AG09309 (cell line): ENCODE measurements at regions not wholly inside any gene's neighbourhood (a gene's known extent, or its start where the extent isn't known, plus 50 kb on each side); places are given as distances from the start of the nearest gene placed in this dataset.
"Not testable (repeated sequence)": the region's sequence is repeated elsewhere in the genome, so short reads cannot be mapped to it uniquely, and the experiment has no call there.

Experiments used
- DNase-seq: peaks from one replicate; pipeline ENCODE4 v3.0.0-alpha.2; 2010; ENCODE audit warnings: low read depth
- H3K4me3 ChIP-seq: 2 replicates; pipeline ENCODE4 v1.5.1; 2011; ENCODE audit warnings: mild to moderate bottlenecking, low read depth, low read length, moderate library complexity; ENCODE audit not compliant: control insufficient read depth
- CTCF ChIP-seq: IDR thresholded peaks from 2 replicates; pipeline ENCODE4 v1.5.1; 2011; ENCODE audit warnings: mild to moderate bottlenecking, low read depth, low read length, inconsistent platforms; ENCODE audit not compliant: insufficient read depth, control insufficient read depth; ENCODE audit errors: missing control alignments

- no peak for TF ChIP-seq CTCF
- DNase-seq: no peak
- no peak overlapping the region for H3K4me3 ChIP-seq
These were observed 1265.1 kb downstream of the CDH8 start for GRCh38 chr16:60771138-60771537.

DNA sequence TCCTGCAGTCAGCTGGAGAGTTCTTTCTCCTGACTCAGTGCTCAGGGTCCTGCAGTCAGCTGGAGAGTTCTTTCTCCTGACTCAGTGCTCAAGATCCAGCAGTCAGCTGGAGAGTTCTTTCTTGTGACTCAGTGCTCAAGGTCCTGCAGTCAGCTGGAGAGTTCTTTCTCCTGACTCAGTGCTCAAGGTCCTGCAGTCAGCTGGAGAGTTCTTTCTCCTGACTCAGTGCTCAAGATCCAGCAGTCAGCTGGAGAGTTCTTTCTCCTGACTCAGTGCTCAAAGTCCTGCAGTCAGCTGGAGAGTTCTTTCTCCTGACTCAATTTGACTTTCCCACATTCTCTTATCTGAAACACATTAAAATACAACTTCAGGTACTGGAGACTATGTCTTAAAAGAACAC, 1265.9 kb downstream of the CDH8 start:
- DNase-seq: not testable (repeated sequence)

DNA sequence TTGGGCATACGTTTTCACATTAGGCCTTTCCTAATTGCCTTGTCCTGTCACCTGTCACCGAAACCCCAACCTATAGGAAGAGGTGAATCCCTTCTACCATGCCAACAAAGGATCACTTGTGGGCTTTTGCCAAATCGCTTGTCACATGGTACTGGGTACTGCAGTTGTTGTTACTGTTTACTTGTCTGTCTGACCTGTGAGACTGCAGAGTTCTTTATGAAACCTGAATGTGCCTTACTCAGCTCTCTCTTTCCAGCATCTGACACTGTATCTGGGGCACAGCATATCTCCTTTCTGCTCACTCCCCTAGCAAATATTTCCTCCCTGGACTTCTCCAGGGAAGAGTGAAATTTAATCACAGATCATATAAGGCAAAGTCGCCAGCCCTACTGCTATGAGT, 1272.4 kb downstream of the CDH8 start:
- no peak for DNase-seq
- no peak for TF ChIP-seq CTCF
- H3K4me3 ChIP-seq: no peak overlapping the region

More for the DNA sequence above, 1265.9 kb downstream of the CDH8 start:
- not testable (repeated sequence) for H3K4me3 ChIP-seq

DNA sequence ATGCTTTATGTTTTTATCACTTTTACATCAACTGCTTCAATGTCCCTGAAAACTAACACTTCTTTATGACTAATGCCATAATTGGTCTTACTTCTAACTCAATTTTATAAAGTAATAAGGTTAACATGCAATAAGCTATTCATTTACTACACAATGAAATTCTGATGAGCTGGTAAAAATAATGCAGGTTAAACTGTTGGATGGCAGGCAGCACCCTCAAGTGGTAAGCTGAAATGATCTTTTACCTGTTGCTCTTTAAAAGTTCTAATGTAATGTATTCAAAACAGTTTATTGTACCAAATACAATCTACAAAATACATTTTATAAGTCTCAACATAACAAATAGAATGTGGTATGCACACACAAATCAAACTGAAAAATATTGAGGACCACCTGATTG, 1280.3 kb downstream of the CDH8 start:
- H3K4me3 ChIP-seq: no peak overlapping the region
- TF ChIP-seq CTCF: no peak
- DNase-seq: no peak

GRCh38 chr16:60748366-60748765, 1287.9 kb downstream of the CDH8 start:
- no peak for DNase-seq
- TF ChIP-seq CTCF: no peak

DNA sequence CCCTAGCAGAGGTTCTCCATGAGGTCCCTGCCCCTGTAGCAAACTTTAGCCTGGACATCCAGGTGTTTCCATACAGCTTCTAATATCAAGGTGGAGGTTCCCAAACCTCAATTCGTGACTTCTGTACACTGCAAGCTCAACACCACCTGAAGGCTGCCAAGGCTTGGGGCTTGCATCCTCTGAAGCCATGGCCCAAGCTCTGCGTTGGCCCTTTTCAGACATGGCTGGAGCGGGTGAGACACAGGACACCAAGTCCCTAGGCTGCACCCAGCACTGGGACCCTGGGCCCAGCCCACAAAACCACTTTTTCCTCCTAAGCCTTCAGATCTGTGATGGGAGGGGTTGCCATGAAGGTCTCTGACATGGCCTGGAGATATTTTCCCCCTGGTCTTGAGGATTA, 1292.0 kb downstream of the CDH8 start:
- TF ChIP-seq CTCF: no peak
- no peak for DNase-seq
- H3K4me3 ChIP-seq: no peak overlapping the region

More at GRCh38 chr16:60748366-60748765, 1287.9 kb downstream of the CDH8 start:
- no peak overlapping the region for H3K4me3 ChIP-seq

- DNase-seq: no peak
- TF ChIP-seq CTCF: no peak
- no peak overlapping the region for H3K4me3 ChIP-seq
These were observed 1294.4 kb downstream of the CDH8 start for GRCh38 chr16:60741810-60742209.
